GM21737 (cell line): ENCODE measurements at regions not wholly inside any gene's neighbourhood (a gene's known extent, or its start where the extent isn't known, plus 50 kb on each side); places are given as distances from the start of the nearest gene placed in this dataset.
"Not testable (repeated sequence)": the region's sequence is repeated elsewhere in the genome, so short reads cannot be mapped to it uniquely, and the experiment has no call there.

Source experiments
- ATAC-seq: cut with Tn5 transposase; IDR thresholded peaks from one replicate; pipeline ENCODE4 v1.9.1; 2021; ENCODE audit warnings: mild to moderate bottlenecking, moderate library complexity; ENCODE audit not compliant: unreplicated experiment

DNA sequence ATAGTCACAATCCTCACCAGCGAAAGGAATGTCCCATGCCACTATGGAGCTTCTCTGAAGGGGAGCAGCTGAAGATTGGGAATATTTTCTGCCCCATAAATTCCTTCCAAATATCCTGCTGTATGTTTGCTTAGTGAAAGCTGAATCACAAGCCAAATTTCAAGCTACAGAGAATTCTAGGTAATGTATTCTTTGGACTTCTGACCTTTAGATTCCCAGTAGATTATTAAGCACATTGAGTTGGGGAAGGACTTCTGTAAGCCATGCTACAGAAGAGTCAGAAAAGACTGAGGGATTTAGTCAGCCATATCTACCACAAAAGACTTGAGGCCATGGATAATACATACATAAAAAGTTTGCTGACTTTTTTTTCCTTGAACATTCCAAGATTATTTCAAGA, 1342.0 kb upstream of the NUDT12 start:
- ATAC-seq, result no peak

GRCh38 chr5:104903941-104904340, 1341.4 kb upstream of the NUDT12 start:
- ATAC-seq, result no peak

GRCh38 chr5:104891596-104891995, 1329.0 kb upstream of the NUDT12 start:
- ATAC-seq, result no peak

- ATAC-seq, result no peak
These were observed 1328.2 kb upstream of the NUDT12 start for GRCh38 chr5:104890767-104891166.

GRCh38 chr5:104859437-104859836, 1296.8 kb upstream of the NUDT12 start:
- no peak for ATAC-seq

GRCh38 chr5:104852099-104852498, 1289.5 kb upstream of the NUDT12 start:
- not testable (repeated sequence) for ATAC-seq

- no peak for ATAC-seq
These were observed 1283.0 kb upstream of the NUDT12 start for GRCh38 chr5:104845541-104845940.

DNA sequence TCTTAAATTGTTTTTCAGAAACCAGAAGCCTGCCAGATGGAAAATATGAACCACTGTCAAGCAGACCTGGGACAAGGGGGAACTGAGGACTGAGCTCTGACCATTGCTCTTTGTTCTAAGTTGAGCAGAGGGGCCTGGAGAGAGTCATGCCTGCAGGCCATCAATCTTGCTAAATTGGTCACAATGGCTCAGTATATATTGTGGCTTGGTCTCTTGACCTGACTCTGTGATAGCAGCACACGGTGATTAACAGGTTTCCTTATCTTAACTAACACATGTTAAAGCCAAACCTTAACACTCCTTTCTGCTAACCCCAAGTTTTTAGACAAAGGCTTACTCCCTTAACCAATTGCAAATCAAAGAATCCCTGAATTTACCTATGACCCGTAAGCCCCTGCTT, 1281.2 kb upstream of the NUDT12 start:
- ATAC-seq, result no peak

DNA sequence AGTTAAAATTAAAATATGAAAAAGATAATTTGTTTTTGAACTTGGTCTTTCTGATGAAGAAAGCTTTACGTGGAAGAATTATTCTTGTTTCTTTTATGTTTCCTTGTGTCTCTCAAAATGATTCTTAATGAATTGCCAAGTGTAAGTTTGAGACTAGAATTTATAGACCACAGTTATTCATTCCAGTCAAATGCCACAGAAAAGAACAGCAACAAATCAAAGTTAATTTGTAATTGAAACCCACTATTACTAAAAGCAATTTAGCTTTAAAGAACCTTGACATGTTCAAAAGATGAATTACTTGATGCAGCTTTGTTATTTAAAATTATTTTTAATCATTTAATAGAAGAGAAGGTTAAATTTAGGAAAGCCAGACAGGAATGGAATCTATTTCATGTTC, 1277.7 kb upstream of the NUDT12 start:
- no peak for ATAC-seq

GRCh38 chr5:104831515-104831914, 1268.9 kb upstream of the NUDT12 start:
- not testable (repeated sequence) for ATAC-seq

- ATAC-seq, result no peak
These were observed 1259.0 kb upstream of the NUDT12 start for GRCh38 chr5:104821606-104822005.

- no peak for ATAC-seq
These were observed 1254.5 kb upstream of the NUDT12 start for GRCh38 chr5:104817127-104817526.

DNA sequence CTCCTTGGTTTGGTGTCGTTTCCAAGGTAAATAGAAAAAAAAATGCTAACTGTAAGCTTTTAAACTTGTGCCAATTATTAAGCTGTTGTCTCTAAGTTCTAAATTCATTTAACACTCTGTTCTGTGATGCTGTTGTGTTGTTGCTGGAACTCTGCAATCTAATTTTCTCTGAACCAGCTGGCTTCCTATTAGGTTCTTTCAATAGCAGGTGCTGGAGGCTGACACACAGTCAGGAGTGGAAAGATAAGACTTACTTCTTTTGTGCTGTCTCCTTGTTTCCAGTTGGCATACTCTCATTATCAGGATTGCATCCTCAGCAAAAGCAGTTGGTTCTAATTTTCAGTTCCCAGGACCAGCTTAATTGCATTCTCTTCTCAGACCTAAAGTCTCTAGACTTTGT, 1252.6 kb upstream of the NUDT12 start:
- no peak for ATAC-seq

GRCh38 chr5:104800440-104801048, 1238.0 kb upstream of the NUDT12 start:
- no peak for ATAC-seq

DNA sequence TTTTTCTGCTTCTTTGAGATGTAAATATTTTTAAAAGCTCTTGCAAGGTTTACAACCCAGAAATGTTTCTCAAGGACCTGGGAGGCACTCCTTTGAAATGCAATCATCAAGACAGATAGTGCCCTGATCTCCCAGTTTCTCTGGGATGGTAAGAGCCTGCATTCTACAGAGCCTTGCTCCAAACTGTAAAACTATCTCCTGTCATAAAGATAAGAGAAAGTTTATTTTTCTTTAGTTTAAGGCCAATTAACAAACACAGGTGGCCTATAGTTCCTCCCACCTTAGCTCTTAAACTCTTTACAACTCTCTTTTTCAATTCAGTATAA, 1231.1 kb upstream of the NUDT12 start:
- no peak for ATAC-seq

DNA sequence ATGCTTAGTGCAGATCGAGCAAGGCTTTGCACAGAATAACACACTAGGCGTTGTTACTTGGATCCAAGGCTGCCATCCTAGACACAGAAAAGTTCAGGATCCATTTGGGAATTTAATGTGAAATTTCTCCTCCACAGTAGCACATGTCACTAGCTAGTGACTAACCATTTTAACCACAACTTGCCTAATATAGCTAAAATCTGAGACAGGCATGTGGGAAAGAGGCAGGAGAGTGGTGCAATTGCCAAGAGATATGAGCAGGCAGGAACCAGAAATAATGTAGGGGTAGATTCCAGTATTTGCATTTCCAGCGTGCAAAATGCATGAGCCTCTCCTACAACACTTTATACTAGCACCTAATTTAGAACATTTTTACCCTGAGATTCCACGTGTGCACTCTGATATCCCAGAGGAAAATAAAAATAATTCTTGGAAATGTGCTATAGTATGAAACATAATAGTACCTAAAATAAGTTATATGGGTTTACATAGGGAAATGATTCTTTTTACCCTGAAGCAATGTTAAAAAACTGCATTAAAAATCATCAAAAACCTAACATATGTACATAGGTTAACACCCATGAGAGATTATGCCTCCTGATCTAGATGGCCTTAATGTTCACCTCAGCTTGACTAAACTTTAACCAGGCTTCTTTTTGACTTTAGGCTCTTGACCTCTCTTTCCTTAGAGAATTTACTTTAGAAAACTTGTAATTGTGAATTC, 1230.6 kb upstream of the NUDT12 start:
- ATAC-seq, result no peak

DNA sequence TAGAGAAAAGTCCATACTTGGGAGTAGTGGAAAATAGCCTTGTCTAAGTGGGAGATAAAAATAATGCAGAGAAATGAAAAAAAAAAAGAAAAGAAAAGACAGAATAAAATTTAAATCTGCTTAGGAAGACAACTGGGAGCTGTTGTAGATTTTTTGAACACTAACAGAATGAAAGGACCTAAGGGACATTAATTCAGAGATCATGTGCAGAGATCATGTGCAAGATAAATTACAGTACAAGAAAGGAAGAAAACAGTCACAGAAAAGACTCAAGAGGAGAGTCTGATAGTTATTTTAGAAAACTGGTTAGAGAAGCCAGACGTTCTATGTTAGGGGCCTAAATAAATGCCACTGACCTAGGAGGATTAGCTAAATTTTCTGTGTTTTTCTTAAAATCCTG, 1226.8 kb upstream of the NUDT12 start:
- no peak for ATAC-seq

DNA sequence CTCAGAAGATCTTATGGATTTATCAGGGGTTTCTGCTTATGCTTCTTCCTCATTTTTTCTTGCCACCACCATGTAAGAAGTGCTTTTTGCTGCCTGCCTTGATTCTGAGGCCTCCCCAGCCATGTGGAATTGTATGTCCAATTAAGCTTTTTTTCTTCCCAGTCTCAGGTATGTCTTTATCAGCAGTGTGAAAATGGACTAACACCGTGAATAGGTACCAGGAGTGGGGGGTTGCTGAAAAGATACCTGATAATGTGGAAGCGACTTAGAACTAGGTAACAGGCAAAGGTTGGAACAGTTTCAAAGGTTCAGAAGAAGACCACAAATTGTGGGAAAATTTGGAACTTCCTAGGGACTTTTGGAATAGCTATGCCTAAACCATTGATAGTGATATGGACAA, 1222.5 kb upstream of the NUDT12 start:
- no peak for ATAC-seq

GRCh38 chr5:104774372-104774771, 1211.8 kb upstream of the NUDT12 start:
- ATAC-seq, result no peak

DNA sequence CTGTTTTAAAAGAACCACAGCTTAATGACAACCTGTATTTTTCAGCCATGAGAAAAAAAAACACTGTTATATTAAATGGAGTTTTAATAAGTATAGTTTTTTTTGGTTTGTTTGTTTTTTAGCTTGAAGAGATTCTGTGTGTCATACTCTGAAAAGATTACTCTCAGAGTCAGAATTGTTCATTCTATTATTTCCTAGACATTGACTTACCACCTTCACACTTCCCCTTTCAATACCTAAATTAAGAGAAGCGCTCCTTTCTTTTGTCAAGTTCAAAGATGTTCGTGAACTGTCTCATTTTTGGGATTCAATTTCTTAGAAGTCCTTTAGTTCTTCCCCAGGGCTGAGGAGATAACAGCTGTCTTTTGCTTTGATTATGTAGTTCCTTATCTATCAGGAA, 1201.6 kb upstream of the NUDT12 start:
- no peak for ATAC-seq

DNA sequence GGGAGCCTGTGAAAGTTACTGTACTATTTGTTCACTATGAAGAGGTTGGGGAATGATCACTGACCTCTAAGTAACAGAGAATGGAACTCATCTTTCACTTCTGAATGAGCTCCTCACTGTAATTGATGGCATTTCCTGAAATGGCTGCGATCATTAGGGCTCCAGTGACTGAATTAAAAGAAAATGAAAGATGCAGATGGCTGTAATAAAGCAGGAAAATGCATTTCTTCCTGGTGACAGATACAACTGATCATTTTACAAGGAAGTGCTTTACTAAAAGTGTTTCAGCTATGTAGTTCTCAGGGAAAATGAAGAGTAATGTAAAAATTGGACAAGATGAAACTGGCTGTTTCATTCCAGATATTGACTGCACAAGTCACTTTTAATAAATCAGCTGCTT, 1200.6 kb upstream of the NUDT12 start:
- no peak for ATAC-seq

DNA sequence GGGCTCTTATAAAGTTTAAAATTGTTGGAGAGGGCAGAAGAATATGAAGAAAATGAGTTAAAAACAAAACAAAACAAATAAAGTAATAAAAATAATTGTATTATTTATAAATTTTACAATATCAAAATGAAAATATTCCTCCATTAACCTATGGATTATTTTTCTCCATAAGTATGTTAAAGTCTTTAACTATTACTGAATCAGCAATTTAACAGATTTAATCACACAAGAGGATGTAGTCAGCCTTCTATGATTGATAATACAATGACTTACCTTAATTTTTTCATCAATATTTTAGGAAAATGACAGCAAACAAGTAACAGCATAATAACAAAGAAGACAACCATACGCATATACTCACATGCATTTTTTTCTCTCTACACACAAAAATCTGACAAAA, 1195.3 kb upstream of the NUDT12 start:
- no peak for ATAC-seq

- ATAC-seq, result no peak
These were observed 1193.2 kb upstream of the NUDT12 start for GRCh38 chr5:104755806-104756205.
